Skeletal muscle tissue (tissue), 3 donors: ENCODE measurements at regions not wholly inside any gene's neighbourhood (a gene's known extent, or its start where the extent isn't known, plus 50 kb on each side); places are given as distances from the start of the nearest gene placed in this dataset.

Experiments used
- H3K27ac ChIP-seq: one replicate; pipeline ENCODE4 v1.7.0; 2013; ENCODE audit warnings: mild to moderate bottlenecking, low read depth, low read length, inconsistent platforms
- H3K27me3 ChIP-seq, 3 donors: one replicate each; pipeline ENCODE4 v1.7.0; 2013; ENCODE audit warnings: low read length in 3 of 3; ENCODE audit not compliant: control insufficient read depth in 3 of 3, insufficient read depth in 3 of 3
- H3K36me3 ChIP-seq, 3 donors: one replicate each; pipeline ENCODE4 v1.7.0; 2013; ENCODE audit warnings: low read length in 3 of 3; ENCODE audit not compliant: control insufficient read depth in 3 of 3, insufficient read depth in 3 of 3
- H3K4me1 ChIP-seq, 3 donors: one replicate each; pipeline ENCODE4 v1.7.0; 2013; ENCODE audit warnings: low read length in 3 of 3, mild to moderate bottlenecking in 3 of 3; ENCODE audit not compliant: control insufficient read depth in 3 of 3, insufficient read depth in 3 of 3
- H3K4me3 ChIP-seq, 3 donors: one replicate each; pipeline ENCODE4 v1.7.0; 2013; ENCODE audit warnings: low read length in 3 of 3
- H3K9ac ChIP-seq, 3 donors: one replicate each; pipeline ENCODE4 v1.7.0; 2013; ENCODE audit warnings: low read length in 3 of 3, mild to moderate bottlenecking in 3 of 3, moderate library complexity in 2 of 3, low read depth in 1 of 3
- H3K9me3 ChIP-seq, 3 donors: one replicate each; pipeline ENCODE4 v1.7.0; 2013; ENCODE audit warnings: low read length in 3 of 3; ENCODE audit not compliant: control insufficient read depth in 3 of 3
- donor health status: Osteomylitis.

DNA sequence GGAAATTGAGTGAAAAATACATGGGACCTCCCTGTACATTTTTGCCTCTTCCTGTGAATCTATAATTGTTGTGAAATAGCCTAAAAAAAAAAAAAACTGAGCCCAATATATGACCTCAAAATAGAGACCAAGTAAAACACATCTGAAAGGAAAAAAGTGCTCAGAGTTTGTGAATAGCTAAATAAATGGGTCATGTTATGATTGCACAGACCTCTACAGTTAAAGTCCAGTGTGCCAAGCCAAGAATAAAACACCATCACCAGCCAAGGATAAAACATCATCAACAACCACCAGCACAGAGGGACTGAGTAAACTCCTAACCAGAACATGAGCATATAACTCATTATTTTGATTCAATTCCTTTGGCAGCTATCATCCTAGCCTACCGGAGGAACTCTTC, 115.6 kb upstream of the AGTR1 start:
- no peaks in the 10 kb centered on the region for H3K9me3 ChIP-seq
- H3K27ac ChIP-seq: no peak overlapping the region
- H3K27me3 ChIP-seq: no peaks in the 10 kb centered on the region
- no peak overlapping the region for H3K9ac ChIP-seq
- H3K4me1 ChIP-seq: no peaks in the 10 kb centered on the region
- H3K4me3 ChIP-seq: no peak overlapping the region
- H3K36me3 ChIP-seq: no peaks in the 10 kb centered on the region

GRCh38 chr3:148583793-148584192, 113.9 kb upstream of the AGTR1 start:
- Histone ChIP-seq H3K9me3 (no peaks in the 10 kb centered on the region), H3K27me3 (no peaks in the 10 kb centered on the region), H3K4me3 (no peak overlapping the region), H3K4me1 (no peaks in the 10 kb centered on the region), H3K9ac (no peak overlapping the region), H3K36me3 (no peaks in the 10 kb centered on the region), H3K27ac (no peak overlapping the region)

DNA sequence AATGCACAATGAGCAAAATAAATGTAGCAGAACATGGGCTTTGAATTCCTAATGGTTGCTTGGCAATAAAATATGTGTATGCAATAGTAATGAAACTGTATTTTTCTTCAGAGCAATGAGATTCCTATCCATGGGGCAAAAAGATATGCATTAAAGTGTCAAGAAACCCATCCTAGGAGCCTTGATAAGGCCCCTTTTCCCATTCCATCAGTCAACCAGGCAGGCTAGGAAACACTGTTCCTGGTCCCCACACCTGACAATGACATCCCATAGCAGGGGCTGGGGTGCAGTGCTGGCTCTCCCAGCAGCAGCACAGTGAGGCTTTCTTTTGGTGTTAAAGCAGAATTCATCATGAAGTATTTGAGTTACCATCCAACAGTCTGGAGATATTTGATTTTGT, 113.3 kb upstream of the AGTR1 start:
- no peaks in the 10 kb centered on the region for H3K36me3 ChIP-seq
- H3K4me1 ChIP-seq: no peaks in the 10 kb centered on the region
- no peak overlapping the region for H3K4me3 ChIP-seq
- H3K27ac ChIP-seq: no peak overlapping the region
- no peak overlapping the region for H3K9ac ChIP-seq
- no peaks in the 10 kb centered on the region for H3K9me3 ChIP-seq
- H3K27me3 ChIP-seq: no peaks in the 10 kb centered on the region

- Histone ChIP-seq H3K36me3 (no peaks in the 10 kb centered on the region), H3K27me3 (no peaks in the 10 kb centered on the region), H3K9ac (no peak overlapping the region), H3K27ac (no peak overlapping the region), H3K4me1 (no peaks in the 10 kb centered on the region), H3K4me3 (no peak overlapping the region), H3K9me3 (no peaks in the 10 kb centered on the region)
These were observed 111.9 kb upstream of the AGTR1 start for GRCh38 chr3:148585671-148586379.

GRCh38 chr3:148588291-148588690, 109.4 kb upstream of the AGTR1 start:
- no peaks in the 10 kb centered on the region for H3K36me3 ChIP-seq
- H3K4me3 ChIP-seq: no peak overlapping the region
- no peaks in the 10 kb centered on the region for H3K9me3 ChIP-seq
- H3K27ac ChIP-seq: no peak overlapping the region
- H3K27me3 ChIP-seq: no peaks in the 10 kb centered on the region
- H3K4me1 ChIP-seq: no peaks in the 10 kb centered on the region
- H3K9ac ChIP-seq: no peak overlapping the region

- no peaks in the 10 kb centered on the region for H3K9me3 ChIP-seq
- no peaks in the 10 kb centered on the region for H3K4me1 ChIP-seq
- no peaks in the 10 kb centered on the region for H3K27me3 ChIP-seq
- H3K4me3 ChIP-seq: no peak overlapping the region
- H3K36me3 ChIP-seq: no peaks in the 10 kb centered on the region
- H3K27ac ChIP-seq: no peak overlapping the region
- no peak overlapping the region for H3K9ac ChIP-seq
These were observed 106.2 kb upstream of the AGTR1 start for GRCh38 chr3:148591525-148591924.

DNA sequence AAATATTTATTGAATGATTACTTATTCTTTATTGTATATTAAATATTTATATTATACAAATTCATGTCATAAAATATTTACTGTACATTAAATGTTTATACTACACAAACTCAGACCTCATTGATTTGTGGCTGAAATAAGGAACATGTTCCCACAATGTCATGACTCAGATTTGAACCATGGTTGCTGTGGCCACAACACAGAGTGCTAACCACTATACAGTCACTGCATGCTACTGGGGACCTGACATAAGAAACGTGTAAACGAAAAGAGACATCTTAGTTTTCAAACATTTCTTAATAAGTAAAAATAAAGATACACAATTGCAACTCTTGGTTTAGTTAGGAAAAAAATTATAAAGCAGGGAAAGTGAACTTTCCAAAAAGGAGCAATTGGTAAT, 99.1 kb upstream of the AGTR1 start:
- no peaks in the 10 kb centered on the region for H3K4me1 ChIP-seq
- H3K27ac ChIP-seq: no peak overlapping the region
- no peak overlapping the region for H3K9ac ChIP-seq
- no peak overlapping the region for H3K4me3 ChIP-seq
- no peaks in the 10 kb centered on the region for H3K27me3 ChIP-seq
- H3K36me3 ChIP-seq: no peaks in the 10 kb centered on the region
- H3K9me3 ChIP-seq: no peaks in the 10 kb centered on the region

DNA sequence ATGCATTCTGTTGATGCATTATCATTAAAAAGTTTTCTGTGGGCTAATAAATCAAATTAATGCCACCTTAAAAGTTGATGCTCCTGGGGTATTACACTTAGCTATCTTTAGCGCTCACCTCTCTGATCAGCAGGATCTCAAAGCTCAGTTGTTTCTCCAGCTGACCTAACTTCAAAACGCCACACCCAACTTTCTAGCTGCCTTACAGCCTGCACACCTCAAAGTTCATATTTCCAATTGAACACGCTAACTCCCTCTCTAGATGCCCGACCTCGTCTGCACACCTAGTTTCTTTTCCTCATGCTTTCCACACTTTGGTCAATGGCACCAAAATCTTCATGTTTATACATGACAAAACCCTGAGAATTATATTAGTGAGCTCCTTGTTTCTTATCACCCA, 98.2 kb upstream of the AGTR1 start:
- Histone ChIP-seq H3K36me3 (no peaks in the 10 kb centered on the region), H3K9me3 (no peaks in the 10 kb centered on the region), H3K4me1 (no peaks in the 10 kb centered on the region), H3K9ac (no peak overlapping the region), H3K27me3 (no peaks in the 10 kb centered on the region), H3K4me3 (no peak overlapping the region), H3K27ac (no peak overlapping the region)

DNA sequence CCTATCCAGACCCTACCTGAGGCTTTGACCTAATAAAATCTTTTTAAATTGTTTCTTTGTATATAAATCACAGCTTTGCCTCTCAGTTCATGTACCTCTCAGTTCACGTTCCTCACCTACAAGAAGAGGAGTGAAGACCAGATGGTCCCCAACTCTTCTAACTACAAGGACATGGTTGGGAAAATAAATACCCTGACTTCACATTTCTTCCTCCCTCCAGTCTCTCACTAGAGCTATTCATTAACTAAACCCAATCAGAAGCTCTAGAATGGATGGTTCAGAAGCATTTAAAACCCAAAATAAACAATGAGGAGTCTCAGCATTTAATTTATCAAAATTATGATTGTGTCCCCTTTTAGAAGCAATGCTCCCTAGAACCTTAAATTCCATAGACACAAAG, 97.3 kb upstream of the AGTR1 start:
- H3K4me3 ChIP-seq: no peak overlapping the region
- H3K9ac ChIP-seq: no peak overlapping the region
- no peaks in the 10 kb centered on the region for H3K27me3 ChIP-seq
- no peaks in the 10 kb centered on the region for H3K36me3 ChIP-seq
- H3K9me3 ChIP-seq: no peaks in the 10 kb centered on the region
- no peaks in the 10 kb centered on the region for H3K4me1 ChIP-seq
- no peak overlapping the region for H3K27ac ChIP-seq

- Histone ChIP-seq H3K9me3 (no peaks in the 10 kb centered on the region), H3K27ac (no peak overlapping the region), H3K4me3 (no peak overlapping the region), H3K36me3 (no peaks in the 10 kb centered on the region), H3K4me1 (no peaks in the 10 kb centered on the region), H3K27me3 (no peaks in the 10 kb centered on the region), H3K9ac (no peak overlapping the region)
These were observed 96.6 kb upstream of the AGTR1 start for GRCh38 chr3:148600902-148601765.
